GM21515 (cell line): ENCODE measurements at regions not wholly inside any gene's neighbourhood (a gene's known extent, or its start where the extent isn't known, plus 50 kb on each side); places are given as distances from the start of the nearest gene placed in this dataset.

ENCODE experiments used
- ATAC-seq: cut with Tn5 transposase; IDR thresholded peaks from one replicate; pipeline ENCODE4 v1.9.1; 2021; ENCODE audit not compliant: unreplicated experiment

DNA sequence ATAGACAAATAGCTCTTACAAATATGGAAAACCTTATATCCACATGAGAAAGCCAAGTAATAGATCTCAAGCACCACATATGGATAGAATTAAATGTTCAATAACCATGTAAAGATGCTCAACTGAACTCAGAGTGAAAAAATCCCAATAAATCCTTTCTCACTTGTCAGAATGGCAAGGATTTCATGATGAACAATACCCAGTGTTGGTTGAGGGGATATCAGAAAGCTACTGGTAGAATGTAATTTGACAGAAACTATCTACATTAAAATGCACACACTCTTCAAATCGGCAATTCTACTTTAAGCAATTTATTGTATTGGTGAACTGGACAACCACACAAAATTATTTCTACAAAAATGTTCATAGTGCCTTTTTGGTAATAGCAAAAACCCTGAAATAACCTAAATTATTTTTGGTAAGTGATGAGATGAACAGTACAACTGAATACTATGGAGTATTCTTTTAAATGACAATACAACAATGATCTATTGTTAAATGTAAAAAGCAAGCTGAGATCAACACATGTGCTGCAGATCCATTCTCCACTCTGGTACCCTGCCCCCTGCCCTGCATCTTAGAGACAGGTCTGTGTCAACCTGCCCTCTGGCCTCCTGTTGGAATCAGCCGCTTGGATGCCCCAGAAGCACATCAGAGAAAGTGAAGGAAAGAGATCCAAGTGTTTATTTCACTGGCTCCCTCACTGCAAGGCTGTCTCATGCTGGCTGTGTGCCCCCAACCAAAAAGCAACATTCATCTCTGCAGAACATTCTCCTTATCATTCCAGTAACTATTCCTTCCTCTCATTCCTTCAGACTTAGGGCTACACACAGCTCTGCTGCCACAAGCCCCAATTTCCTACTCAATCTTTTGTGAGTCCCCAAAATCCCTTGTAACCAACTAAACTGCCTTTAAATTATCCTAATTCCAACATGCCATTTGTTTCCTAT is 442.5 kb downstream of the LRATD1 start:
- no peak for ATAC-seq

DNA sequence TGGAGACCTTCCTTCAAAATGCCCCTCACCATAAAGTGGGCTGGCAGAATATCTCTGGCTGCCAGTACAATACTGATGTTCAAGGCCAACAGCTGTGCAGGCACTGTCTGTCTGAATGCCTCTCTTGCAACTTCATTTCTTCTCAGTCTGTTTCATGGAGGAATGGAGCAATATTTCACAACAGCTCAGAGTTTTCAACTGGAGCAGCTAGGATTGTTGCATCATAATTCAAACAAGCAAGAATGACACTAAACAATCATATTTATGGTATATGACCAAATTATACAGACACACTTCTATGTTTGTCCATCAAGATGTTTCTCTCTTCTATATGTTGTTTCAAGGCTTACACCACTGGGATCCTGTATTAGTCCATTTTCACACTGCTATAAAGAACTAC is 444.2 kb downstream of the LRATD1 start:
- no peak for ATAC-seq

DNA sequence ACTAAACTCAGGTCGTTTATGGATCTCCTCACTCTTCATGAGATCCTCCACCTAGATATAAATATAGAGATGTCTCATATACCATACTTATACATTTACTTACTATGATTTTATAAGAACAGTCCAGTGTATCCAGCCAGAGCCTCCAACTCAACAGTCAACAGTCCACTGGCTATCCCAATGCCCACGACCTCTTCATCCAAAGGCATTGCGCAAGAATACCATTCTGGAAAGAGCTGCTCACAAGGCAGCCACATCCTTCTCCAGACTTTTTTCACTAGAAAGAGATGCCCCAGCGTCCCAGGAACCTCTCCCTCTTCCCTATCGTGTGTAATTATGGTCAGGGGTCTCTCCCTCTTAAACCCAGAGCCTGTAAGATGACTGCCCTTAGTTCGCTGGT is 448.8 kb downstream of the LRATD1 start:
- no peak for ATAC-seq

DNA sequence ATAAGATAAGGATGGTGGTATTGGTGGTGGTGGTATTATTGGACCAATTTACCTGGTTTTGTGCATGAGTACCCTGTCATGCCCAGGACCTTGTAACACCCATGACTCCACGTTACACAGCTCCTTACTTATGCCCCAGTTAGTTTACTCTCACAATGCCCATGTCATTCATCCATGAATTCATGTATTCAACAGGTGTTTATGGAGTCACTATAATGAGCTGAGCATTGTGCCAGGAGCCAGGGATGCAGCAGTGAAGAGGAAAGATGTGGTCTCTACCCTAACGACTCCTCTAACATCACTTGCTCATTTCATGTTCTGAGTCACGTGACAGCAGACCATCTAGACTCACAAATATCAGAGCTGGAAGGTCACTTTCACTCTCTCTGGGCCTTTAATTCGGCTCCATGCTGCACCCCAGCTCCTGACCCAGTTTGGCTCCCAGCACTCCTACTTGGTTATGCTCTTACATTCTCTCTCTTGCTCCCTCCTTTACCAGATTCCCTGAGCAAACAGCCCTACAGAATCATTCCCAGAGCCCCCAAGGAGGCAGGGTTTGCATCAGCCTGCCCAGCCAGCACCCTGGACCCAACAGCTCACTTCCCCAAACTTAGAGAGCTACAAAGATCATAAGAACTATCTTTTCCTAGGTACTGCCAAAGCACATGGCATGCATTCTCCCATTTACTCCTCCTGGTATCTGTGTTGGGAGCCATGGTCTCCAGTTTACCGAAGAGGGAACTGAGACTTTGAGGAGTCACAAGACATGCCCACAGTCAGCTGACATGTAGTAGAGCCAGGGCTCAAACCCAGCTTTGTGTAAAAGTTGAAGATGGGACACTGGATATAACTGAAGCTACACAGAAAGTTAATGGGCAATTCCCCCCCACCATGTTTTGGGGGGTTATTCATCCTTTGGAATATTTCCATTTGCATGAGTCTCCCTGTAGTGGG is 449.9 kb downstream of the LRATD1 start:
- ATAC-seq: no peak

DNA sequence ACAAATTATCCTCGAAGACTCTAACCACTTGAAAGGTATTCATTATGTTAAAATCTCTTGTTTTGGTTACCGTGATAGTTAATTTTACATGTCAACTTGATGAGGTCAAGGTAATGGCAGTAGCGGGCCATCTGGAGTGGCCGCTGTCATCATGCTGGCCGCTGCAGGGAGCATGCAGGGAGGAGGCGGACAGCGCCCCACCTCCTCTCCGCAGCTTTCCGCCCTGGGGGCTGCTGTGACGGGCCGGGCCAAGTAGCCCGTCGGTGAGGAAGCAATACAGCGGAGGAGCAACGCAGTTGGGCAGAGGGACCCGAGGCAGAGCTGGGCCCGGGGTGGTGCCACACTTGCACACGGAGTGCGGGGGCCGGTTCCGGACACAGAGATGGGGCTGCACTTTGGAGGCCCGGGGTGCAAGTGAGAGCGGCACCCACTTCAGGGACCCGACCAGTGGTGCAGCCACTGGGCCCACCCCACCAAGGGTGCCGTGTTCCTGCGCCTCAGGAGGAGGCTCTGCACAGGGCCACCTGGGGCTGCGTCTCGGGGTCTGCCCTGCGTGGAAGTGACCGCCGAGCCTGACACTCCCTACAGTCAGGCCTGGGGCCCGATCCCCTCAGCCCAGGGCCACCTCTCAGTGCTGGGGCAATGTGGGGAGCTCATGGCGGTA is 452.4 kb downstream of the LRATD1 start:
- ATAC-seq: no peak

DNA sequence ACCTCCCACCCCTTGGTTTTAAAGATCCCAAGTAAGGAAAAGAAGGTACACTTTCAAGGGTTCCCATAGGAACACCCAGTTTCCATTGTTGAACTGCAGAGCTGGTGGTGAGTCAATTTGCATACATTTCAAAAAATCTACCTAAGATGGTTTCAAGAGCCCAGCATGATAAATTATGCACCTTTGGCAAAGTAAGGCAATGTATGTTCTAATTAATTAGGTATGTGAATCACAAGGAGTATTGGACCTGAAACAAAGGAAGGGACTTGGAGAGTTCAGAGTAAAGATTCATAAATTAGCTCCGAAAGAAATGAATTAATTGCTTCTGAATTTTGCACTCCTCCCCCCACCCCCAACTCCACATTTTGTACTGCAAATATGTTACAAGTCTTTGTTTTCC is 459.7 kb downstream of the LRATD1 start:
- no peak for ATAC-seq

DNA sequence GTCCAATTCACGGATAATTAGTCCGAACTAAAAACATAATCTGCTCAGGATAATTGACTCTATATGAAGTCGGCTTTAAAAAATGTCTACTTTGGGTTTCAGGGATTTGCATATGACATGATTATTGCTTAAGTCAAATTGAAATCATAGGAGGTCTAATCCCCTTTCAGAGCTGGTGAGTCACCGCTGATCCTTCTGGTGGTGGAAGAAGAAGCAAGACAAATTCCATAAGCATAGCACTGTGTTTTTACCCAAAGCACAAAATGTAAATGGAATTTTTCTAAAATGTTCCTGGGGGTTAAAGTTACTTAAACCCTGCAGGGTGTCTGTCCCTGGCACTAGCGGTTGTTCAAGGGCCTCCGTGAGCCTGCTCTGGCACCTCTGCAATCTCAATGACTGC is 460.2 kb downstream of the LRATD1 start:
- no peak for ATAC-seq

DNA sequence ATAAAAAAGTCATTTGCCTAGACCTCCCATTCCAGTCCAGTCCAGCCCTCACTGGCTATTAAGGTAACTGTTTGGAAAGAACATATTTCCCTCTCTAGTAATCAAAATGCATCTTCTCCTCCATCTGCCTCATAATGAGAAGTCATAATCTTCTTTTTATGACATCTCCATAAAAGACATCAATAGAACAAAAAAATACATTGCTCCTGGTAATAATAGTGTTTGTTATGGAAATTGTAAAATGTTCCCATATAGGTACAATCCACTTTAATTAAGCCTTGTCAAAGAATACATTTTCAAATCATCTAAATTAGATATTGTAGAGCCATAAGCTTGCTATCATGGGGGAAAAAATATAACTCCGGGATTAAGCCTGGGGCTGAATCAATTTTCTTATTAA is 461.6 kb downstream of the LRATD1 start:
- no peak for ATAC-seq

DNA sequence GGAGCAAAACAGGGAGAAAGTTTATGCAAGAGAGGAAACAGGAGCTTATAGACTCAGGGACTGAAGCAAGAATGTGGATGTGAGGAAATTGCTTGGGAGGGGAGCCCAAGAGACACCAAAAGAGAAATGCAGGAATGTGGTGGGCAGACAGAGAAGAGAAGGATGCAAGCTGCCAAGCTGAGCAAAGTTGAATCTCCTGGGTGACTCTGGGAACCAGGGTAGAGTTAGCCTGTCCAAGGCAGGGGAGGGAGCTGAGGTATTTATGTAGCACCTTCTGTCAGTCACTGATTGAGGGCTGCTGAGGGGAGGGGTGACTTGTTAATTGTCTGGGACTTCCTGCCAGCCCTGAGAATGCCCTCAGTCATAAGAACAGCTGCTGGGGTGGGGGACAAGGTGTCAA is 464.3 kb downstream of the NBAS start:
- no peak for ATAC-seq

DNA sequence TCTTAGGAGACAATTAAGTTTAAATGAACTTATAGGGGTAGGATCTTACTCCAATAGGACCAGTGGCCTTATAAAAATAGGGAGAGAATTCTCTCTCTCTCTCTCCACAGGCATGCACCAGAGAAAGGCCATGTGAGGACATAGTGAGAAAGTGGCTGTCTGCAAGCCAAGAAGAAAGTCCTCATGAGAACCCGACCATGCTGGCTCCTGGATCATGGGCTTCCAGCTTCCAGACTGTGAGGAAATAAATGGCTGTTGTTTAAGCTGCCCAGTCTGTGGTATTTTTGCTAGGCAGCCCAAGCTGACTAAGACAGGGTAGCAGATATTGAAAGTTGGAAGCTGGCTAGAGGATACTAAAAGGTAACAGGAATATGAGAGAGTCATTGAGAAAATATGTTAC is 454.0 kb downstream of the NBAS start:
- ATAC-seq: no peak

DNA sequence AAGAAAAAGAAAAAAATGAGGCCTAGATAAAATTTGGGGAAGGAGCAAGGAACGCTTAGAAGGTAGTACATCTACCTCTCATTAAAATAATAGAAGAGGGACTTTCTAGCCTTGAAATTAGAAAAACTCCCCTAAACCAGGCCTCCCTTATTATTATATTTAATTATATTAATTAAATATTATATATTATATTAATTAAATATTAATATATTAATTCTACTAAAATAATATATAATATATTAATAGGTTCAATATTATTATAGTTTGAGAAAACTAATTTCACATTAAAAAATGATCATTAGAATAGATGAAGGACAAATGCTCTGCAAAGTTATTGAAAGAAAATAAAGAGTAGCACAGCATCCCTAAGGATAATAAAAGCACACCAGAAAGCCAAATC is 449.4 kb downstream of the NBAS start:
- ATAC-seq: no peak

DNA sequence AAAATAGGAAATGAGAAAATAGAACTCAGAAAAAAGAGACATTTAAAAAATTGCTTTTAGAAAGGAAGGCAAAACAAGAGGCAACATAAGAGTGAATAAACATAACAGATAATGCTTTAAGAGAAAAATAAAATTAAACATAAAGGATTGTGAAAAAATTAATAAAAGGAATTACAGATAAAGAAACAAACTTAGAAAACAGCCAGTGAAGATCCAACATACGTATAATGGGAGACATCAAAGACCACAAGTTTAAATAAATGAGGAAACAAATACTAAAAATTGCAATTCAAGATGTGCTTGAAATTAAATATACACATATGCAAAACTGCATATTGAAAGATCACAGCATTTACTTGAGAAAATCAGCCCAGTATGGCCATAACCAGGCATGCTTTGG is 448.9 kb downstream of the NBAS start:
- ATAC-seq: no peak

DNA sequence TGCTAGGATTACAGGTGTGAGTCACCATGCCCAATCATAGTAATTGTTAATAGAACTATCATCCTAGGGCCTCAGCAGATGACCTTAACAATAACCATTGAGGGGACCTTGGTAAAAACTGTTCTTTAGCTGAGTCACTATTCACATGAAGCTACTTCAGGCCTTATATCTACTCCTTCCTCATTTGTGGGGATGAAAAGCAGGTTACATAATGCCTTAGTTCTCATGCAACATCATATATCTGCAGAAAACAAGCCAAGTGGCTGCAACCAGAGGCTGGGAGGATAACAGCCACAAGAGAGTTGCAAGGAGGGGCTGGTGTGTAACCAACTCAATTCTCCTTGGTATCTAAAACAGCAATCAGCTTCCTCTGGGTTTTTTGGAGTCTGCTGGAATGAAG is 445.4 kb downstream of the NBAS start:
- ATAC-seq: no peak

DNA sequence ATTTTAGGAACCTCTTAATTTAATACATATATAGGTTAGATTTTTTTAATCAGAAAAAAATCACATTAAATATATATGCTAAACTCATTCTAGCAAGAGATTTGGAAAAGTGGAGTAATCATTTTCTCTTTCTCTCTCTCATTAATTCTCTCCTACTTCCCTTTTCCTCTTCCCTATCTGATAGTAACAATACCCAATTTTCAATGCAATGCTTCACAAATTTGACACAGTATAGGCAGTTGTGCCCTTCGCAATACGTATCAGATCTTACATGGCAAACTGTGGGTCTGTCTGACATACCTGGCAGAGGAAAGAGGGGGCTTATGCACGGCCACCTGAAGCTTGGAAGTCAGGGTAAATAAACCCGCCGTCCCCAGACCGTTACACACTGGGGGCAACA is 444.3 kb downstream of the NBAS start:
- ATAC-seq: no peak
